HepG2 (cell line): ENCODE measurements at regions not wholly inside any gene's neighbourhood (a gene's known extent, or its start where the extent isn't known, plus 50 kb on each side); places are given as distances from the start of the nearest gene placed in this dataset.

Experiments
- AHDC1 ChIP-seq: sonication (generic); formaldehyde crosslinking; IDR thresholded peaks from 2 replicates; pipeline ENCODE4 v1.5.1; 2020; ENCODE audit warnings: mild to moderate bottlenecking, missing genetic modification reagents, borderline replicate concordance
- BCL6 ChIP-seq: IDR thresholded peaks from 2 replicates; pipeline ENCODE4 v1.6.1; 2016; ENCODE audit warnings: missing genetic modification reagents, missing compliant biosample characterization
- CCDC6 ChIP-seq: sonication (generic); formaldehyde crosslinking; IDR thresholded peaks from 2 replicates; pipeline ENCODE4 v1.8.1; 2022; ENCODE audit warnings: mild to moderate bottlenecking, missing genetic modification reagents, moderate library complexity
- CREB1 ChIP-seq, 2 experiments: fragments of 450-650 bp in 1 of 2; IDR thresholded peaks; 2 replicates each; pipeline ENCODE4 v1.6.1; 2016 to 2017; ENCODE audit warnings: control low read depth in 1 of 2, mild to moderate bottlenecking in 1 of 2, missing compliant biosample characterization in 1 of 2, missing genetic modification characterization in 1 of 2
- CTCF ChIP-seq: sonication (generic); formaldehyde crosslinking; IDR thresholded peaks from 2 replicates; pipeline ENCODE4 v1.5.0; 2020; ENCODE audit warnings: mild to moderate bottlenecking, missing genetic modification reagents, moderate library complexity
- POLR2A ChIP-seq, 2 experiments: IDR thresholded peaks; 2 replicates each; pipeline ENCODE4 v1.6.1; 2011; ENCODE audit warnings: low read depth in 2 of 2, low read length in 2 of 2, mild to moderate bottlenecking in 1 of 2, moderate library complexity in 1 of 2; ENCODE audit not compliant: insufficient read depth in 1 of 2
- SP2 ChIP-seq: sonication (generic); formaldehyde crosslinking; IDR thresholded peaks from 2 replicates; pipeline ENCODE4 v1.5.1; 2020; ENCODE audit warnings: mild to moderate bottlenecking, missing genetic modification reagents
- TBL1XR1 ChIP-seq: fragments of 150-350 bp; IDR thresholded peaks from 2 replicates; pipeline ENCODE4 v1.6.1; 2014; ENCODE audit warnings: borderline replicate concordance, low read length; ENCODE audit not compliant: partially characterized antibody
- TEAD2 ChIP-seq: sonication (generic); formaldehyde crosslinking; IDR thresholded peaks from 2 replicates; pipeline ENCODE4 v1.9.0; 2021; ENCODE audit warnings: missing genetic modification reagents
- ZNF138 ChIP-seq: sonication (generic); formaldehyde crosslinking; IDR thresholded peaks from 2 replicates; pipeline ENCODE4 v1.5.0; 2020; ENCODE audit warnings: mild to moderate bottlenecking, low read depth, missing genetic modification reagents
- ZNF232 ChIP-seq: sonication (generic); formaldehyde crosslinking; IDR thresholded peaks from 2 replicates; pipeline ENCODE4 v1.4.0; 2020; ENCODE audit warnings: missing genetic modification reagents, borderline replicate concordance
- ZNF274 ChIP-seq: sonication (generic); formaldehyde crosslinking; IDR thresholded peaks from 2 replicates; pipeline ENCODE4 v1.5.1; 2020; ENCODE audit warnings: mild to moderate bottlenecking, missing genetic modification reagents
- ZNF382 ChIP-seq: sonication (generic); formaldehyde crosslinking; IDR thresholded peaks from 2 replicates; pipeline ENCODE4 v1.5.0; 2020; ENCODE audit warnings: missing genetic modification reagents, mild to moderate bottlenecking, borderline replicate concordance
- TF ChIP-seq, protein P1 (sequence below): sonication (generic); formaldehyde crosslinking; IDR thresholded peaks from 2 replicates; pipeline ENCODE4 v1.8.0; 2022; ENCODE audit warnings: low read depth, missing genetic modification reagents

GRCh38 chr7:63009771-63010170 lies 988.9 kb upstream of the ZNF722 start:
- TF ChIP-seq CTCF (CRISPR knock-in tag) = no peak
- TF ChIP-seq TEAD2 = no peak
- TF ChIP-seq ZNF382 (CRISPR knock-in tag) = no peak
- TF ChIP-seq CREB1 (IDR thresholded peaks at IDR 0.05) = no peak
- no peak for TF ChIP-seq CREB1 (CRISPR knock-in tag; IDR thresholded peaks at IDR 0.05)
- TF ChIP-seq CCDC6 (CRISPR knock-in tag) = no peak
- TF ChIP-seq, protein P1, sequence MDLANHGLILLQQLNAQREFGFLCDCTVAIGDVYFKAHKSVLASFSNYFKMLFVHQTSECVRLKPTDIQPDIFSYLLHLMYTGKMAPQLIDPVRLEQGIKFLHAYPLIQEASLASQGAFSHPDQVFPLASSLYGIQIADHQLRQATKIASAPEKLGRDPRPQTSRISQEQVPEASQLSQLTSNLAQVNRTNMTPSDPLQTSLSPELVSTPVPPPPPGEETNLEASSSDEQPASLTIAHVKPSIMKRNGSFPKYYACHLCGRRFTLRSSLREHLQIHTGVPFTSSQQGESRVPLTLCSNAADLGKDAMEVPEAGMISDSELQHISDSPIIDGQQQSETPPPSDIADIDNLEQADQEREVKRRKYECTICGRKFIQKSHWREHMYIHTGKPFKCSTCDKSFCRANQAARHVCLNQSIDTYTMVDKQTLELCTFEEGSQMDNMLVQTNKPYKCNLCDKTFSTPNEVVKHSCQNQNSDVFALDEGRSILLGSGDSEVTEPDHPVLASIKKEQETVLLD (CRISPR knock-in tag) = no peak
- TF ChIP-seq POLR2A (IDR thresholded peaks at IDR 0.05; ENCODE audit: insufficient read depth in 1 of 2, low read depth in 2 of 2, low read length in 2 of 2) = no peak
- no peak for TF ChIP-seq TBL1XR1
- no peak for TF ChIP-seq BCL6 (CRISPR knock-in tag)
- no peak for TF ChIP-seq AHDC1 (CRISPR knock-in tag)
- TF ChIP-seq SP2 (CRISPR knock-in tag) = no peak
- TF ChIP-seq ZNF138 (CRISPR knock-in tag) = no peak
- no peak for TF ChIP-seq ZNF232
- TF ChIP-seq ZNF274 (CRISPR knock-in tag) = no peak
